Glutamatergic neuron (in vitro differentiated cells): ENCODE measurements at regions not wholly inside any gene's neighbourhood (a gene's known extent, or its start where the extent isn't known, plus 50 kb on each side); places are given as distances from the start of the nearest gene placed in this dataset.
"Not testable (repeated sequence)": the region's sequence is repeated elsewhere in the genome, so short reads cannot be mapped to it uniquely, and the experiment has no call there.

Experiments used
- DNase-seq: peaks from one replicate; pipeline ENCODE4 v3.0.0; 2022
- H3K27ac Mint-ChIP-seq: one replicate; pipeline ENCODE4 v1.8.0; 2020; ENCODE audit warnings: mild to moderate bottlenecking, mixed read lengths, inconsistent platforms; ENCODE audit not compliant: unreplicated experiment
- H3K27me3 Mint-ChIP-seq: one replicate; pipeline ENCODE4 v1.8.0; 2020; ENCODE audit warnings: mild to moderate bottlenecking, moderate library complexity, mixed read lengths, inconsistent platforms; ENCODE audit not compliant: unreplicated experiment
- H3K36me3 Mint-ChIP-seq: one replicate; pipeline ENCODE4 v1.8.0; 2020; ENCODE audit warnings: mild to moderate bottlenecking, mixed read lengths, inconsistent platforms; ENCODE audit not compliant: unreplicated experiment
- H3K4me1 Mint-ChIP-seq: one replicate; pipeline ENCODE4 v1.8.0; 2020; ENCODE audit warnings: mild to moderate bottlenecking, low read depth, mixed read lengths, inconsistent platforms; ENCODE audit not compliant: unreplicated experiment
- H3K4me3 Mint-ChIP-seq: one replicate; pipeline ENCODE4 v1.8.0; 2020; ENCODE audit warnings: mild to moderate bottlenecking, mixed read lengths, inconsistent platforms; ENCODE audit not compliant: unreplicated experiment
- H3K9me3 Mint-ChIP-seq: one replicate; pipeline ENCODE4 v1.8.0; 2020; ENCODE audit warnings: mild to moderate bottlenecking, moderate library complexity, mixed read lengths, inconsistent platforms; ENCODE audit not compliant: unreplicated experiment
- CTCF ChIP-seq: fragments of 200-600 bp; sonication (generic); IDR thresholded peaks from one replicate; pipeline ENCODE4 v1.5.0; 2021; ENCODE audit not compliant: partially characterized antibody, unreplicated experiment

GRCh38 chr11:87536565-87536964, 498.8 kb downstream of the TMEM135 start:
- no peak for TF ChIP-seq CTCF
- no peaks in the 10 kb centered on the region for H3K27me3 Mint-ChIP-seq
- H3K36me3 Mint-ChIP-seq: no peaks in the 10 kb centered on the region
- no peaks in the 10 kb centered on the region for H3K4me1 Mint-ChIP-seq
- H3K9me3 Mint-ChIP-seq: no peaks in the 10 kb centered on the region
- DNase-seq: no peak
- H3K27ac Mint-ChIP-seq: no peak overlapping the region
- H3K4me3 Mint-ChIP-seq: no peak overlapping the region

DNA sequence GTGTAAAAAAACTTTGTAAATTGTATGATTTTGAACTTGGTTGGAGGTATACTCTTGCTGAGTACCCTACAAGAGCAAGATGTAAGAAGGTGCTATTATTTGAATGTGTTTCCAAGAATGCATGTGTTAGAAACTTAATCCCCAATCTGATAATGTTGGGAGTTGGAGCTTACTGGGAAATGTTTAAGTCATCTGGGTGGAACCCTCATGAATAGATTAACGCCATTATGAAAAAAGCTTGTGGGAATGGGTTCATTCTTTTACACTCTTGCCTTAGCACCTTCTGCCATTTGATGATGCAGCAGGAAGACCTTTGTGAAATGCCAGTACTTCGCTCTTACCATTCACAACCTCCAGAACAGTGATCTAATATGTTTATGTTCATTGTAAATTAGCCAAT, 498.3 kb downstream of the TMEM135 start:
- H3K4me3 Mint-ChIP-seq: no peak overlapping the region
- H3K27me3 Mint-ChIP-seq: no peaks in the 10 kb centered on the region
- no peak overlapping the region for H3K27ac Mint-ChIP-seq
- no peak for DNase-seq
- H3K36me3 Mint-ChIP-seq: no peaks in the 10 kb centered on the region
- no peak for TF ChIP-seq CTCF
- no peaks in the 10 kb centered on the region for H3K4me1 Mint-ChIP-seq
- no peaks in the 10 kb centered on the region for H3K9me3 Mint-ChIP-seq

- Mint-ChIP-seq H3K27me3 (no peaks in the 10 kb centered on the region), H3K36me3 (no peaks in the 10 kb centered on the region), H3K27ac (no peak overlapping the region), H3K9me3 (no peaks in the 10 kb centered on the region), H3K4me3 (no peak overlapping the region), H3K4me1 (no peaks in the 10 kb centered on the region)
- no peak for DNase-seq
- TF ChIP-seq CTCF: no peak
Observed at GRCh38 chr11:87535513-87535912, 497.8 kb downstream of the TMEM135 start.

- not testable (repeated sequence) for H3K27me3 Mint-ChIP-seq, H3K9me3 Mint-ChIP-seq
Observed at GRCh38 chr11:87531835-87532234, 494.1 kb downstream of the TMEM135 start.

DNA sequence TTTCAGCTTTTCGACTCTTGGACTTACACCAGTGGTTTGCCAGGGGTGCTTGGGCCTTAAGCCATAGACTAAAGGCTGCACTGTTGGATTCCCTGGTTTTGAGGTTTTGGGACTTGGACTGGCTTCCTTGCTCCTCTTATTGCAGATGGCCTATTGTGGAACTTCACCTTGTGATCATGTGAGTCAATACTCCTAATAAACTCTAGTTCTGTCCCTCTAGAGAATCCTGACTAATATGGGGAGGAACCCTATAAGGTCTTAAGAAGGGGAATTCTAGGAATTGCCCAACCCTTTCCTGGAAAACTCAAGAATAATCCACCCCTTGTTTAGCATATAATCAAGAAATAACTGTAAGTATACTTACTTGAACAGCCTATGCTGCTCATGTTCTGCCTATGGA, 491.8 kb downstream of the TMEM135 start:
- no peaks in the 10 kb centered on the region for H3K4me1 Mint-ChIP-seq
- H3K4me3 Mint-ChIP-seq: no peak overlapping the region
- DNase-seq: no peak
- no peaks in the 10 kb centered on the region for H3K9me3 Mint-ChIP-seq
- no peaks in the 10 kb centered on the region for H3K27me3 Mint-ChIP-seq
- no peaks in the 10 kb centered on the region for H3K36me3 Mint-ChIP-seq
- no peak overlapping the region for H3K27ac Mint-ChIP-seq
- TF ChIP-seq CTCF: no peak

More at GRCh38 chr11:87531835-87532234, 494.1 kb downstream of the TMEM135 start:
- H3K27ac Mint-ChIP-seq, H3K4me3 Mint-ChIP-seq, DNase-seq, H3K36me3 Mint-ChIP-seq, H3K4me1 Mint-ChIP-seq: not testable (repeated sequence)

DNA sequence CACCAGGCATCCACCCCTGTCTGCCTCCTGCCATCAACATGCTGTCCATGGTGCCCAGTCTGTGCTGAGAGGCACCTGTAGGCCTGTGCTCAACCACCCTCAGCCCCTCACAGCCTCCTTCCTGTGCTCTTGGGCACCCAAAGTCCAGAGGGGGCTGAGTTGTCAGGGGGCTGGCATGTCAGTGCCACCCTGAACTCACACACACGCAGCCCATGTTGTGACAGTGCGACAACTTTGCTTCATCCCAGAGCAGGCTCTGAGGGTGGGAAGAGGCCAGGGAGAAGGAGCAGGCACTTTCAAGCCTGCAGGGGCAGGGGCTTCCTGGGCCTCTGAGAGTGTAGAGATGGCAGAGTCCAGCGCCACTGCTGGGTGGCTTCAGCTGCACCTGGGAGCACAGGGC, 491.0 kb downstream of the TMEM135 start:
- no peak overlapping the region for H3K27ac Mint-ChIP-seq
- H3K36me3 Mint-ChIP-seq: peaks cover 4% of the 10 kb centered on the region
- no peaks in the 10 kb centered on the region for H3K27me3 Mint-ChIP-seq
- no peaks in the 10 kb centered on the region for H3K4me1 Mint-ChIP-seq
- no peak overlapping the region for H3K4me3 Mint-ChIP-seq
- no peak for DNase-seq
- peaks cover 1% of the 10 kb centered on the region for H3K9me3 Mint-ChIP-seq
- no peak for TF ChIP-seq CTCF
